ENCODE measurements at regions not wholly inside any gene's neighbourhood (a gene's known extent, or its start where the extent isn't known, plus 50 kb on each side); places are given as distances from the start of the nearest gene placed in this dataset.

- H3K4me3 ChIP-seq (replicated peaks; ENCODE audit: low read depth, low read length): no peak overlapping the region
- TF ChIP-seq CTCF (IDR thresholded peaks at IDR 0.05; ENCODE audit: low read depth, low read length, missing control alignments): no peak
- no peak for DNase-seq (ENCODE audit: extremely low read depth, low read depth)
These were observed 715.5 kb upstream of the RAB6C start for GRCh38 chr2:129263939-129264338.

DNA sequence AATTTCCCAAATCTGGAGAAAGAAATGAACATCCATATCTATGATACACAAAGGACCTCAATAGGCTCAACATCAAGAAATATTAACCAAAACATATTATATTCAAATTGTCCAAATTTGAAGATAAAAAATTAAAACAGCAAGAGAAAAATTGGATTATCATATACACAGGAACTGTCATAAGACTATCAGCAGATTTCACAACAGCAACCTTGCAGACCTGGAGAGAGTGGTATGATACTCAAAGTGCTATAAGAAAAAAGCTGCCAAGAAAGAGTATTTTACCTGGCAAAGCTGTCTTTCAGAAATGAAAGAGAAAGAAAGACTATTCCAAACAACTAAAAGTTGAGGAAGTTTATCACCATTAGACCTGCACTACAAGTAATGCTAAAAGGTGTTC lies 711.9 kb upstream of the RAB6C start:
- no peak for TF ChIP-seq CTCF (IDR thresholded peaks at IDR 0.05; ENCODE audit: low read depth, low read length, missing control alignments)
- no peak for DNase-seq (ENCODE audit: extremely low read depth, low read depth)
- no peak overlapping the region for H3K4me3 ChIP-seq (replicated peaks; ENCODE audit: low read depth, low read length)

DNA sequence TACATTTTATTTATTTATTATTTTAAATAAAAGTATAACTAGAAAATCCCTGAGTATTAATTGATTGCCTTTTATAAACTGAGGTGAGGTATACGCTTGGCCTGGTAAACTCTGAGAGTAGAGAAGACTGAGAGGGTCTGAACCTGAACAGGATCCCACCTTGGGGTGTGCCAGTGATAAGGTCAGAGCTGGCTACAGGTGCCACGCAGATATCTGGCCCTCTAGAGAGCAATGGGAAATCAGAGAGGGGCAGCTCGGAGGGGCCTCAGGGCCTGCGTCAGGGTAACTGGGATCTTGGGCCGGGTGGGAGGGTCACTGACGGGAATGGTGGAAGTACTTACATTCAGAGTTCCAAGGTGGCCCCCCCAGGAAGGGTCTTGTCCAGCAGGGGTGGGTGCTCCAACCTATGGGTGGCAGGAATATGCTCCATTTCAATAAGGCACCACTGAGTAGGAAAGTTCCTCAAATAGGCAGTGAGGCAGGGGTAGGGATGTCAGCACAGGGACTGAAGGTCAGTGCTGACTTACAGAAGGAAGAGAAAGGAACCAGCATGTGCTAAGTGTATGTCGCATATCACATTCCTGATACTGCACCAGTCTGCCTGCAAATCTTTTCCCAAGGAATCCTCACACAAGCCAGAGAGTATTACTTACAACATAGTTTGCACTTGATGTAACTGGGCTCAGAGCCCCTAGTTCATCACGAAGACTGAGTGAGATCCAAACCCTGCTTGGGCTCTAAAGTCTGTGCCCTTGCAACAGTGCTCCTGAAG lies 706.0 kb upstream of the RAB6C start:
- no peak for DNase-seq (ENCODE audit: extremely low read depth, low read depth)
- TF ChIP-seq CTCF (IDR thresholded peaks at IDR 0.05; ENCODE audit: low read depth, low read length, missing control alignments): no peak
- H3K4me3 ChIP-seq (replicated peaks; ENCODE audit: low read depth, low read length): no peak overlapping the region

DNA sequence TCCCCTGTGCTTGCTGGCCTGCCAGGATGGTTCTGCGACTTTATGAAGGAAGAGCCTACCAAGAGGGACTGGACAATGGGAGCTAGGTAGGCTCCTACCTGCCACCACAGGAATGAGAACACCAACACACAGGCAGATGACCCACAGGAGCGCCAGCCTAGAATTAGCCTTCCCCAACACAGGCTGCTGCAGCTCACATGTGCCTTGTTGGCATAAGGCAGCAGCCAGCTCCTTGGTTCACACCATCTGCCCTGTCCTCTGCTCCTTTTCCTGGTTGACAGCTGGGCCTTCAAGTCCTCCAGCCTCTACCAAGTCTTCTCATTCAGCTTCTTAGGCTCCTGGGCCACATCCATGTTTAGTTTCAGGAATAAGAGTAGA lies 705.4 kb upstream of the RAB6C start:
- TF ChIP-seq CTCF (IDR thresholded peaks at IDR 0.05; ENCODE audit: low read depth, low read length, missing control alignments): no peak
- no peak overlapping the region for H3K4me3 ChIP-seq (replicated peaks; ENCODE audit: low read depth, low read length)
- DNase-seq (ENCODE audit: extremely low read depth, low read depth): no peak

- no peak for TF ChIP-seq CTCF (IDR thresholded peaks at IDR 0.05; ENCODE audit: low read depth, low read length, missing control alignments)
- H3K4me3 ChIP-seq (replicated peaks; ENCODE audit: low read depth, low read length): no peak overlapping the region
- DNase-seq (ENCODE audit: extremely low read depth, low read depth): no peak
These were observed 704.5 kb upstream of the RAB6C start for GRCh38 chr2:129274918-129275317.

DNA sequence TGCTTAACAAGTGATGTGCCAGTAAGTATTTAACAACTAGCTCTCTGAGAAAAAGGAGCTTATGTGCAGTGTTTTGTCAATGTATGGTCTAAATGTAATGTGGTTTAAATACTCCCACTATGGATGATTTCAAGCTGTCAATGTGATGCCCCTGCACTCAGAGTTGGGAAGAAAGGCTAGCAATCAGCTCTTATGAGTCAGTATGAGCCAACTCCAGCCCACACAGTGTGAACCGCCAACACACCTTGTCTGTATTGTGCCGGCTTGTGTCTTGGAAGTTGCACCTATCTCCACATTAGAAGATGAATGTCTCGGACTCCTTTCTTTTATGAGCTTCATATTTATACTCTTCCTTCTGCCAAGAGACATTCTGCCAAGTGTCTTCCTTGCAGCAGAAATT lies 703.8 kb upstream of the RAB6C start:
- TF ChIP-seq CTCF (IDR thresholded peaks at IDR 0.05; ENCODE audit: low read depth, low read length, missing control alignments): no peak
- no peak for DNase-seq (ENCODE audit: extremely low read depth, low read depth)
- H3K4me3 ChIP-seq (replicated peaks; ENCODE audit: low read depth, low read length): no peak overlapping the region
